ENCODE measurements at regions not wholly inside any gene's neighbourhood (a gene's known extent, or its start where the extent isn't known, plus 50 kb on each side); places are given as distances from the start of the nearest gene placed in this dataset.

GRCh38 chr13:104532132-104532531, 1465.9 kb upstream of the SLC10A2 start:
- TF ChIP-seq CEBPB (IDR thresholded peaks at IDR 0.05) (no peak), RAD21 (IDR thresholded peaks at IDR 0.05; ENCODE audit: low read depth) (no peak)
